ENCODE measurements at regions not wholly inside any gene's neighbourhood (a gene's known extent, or its start where the extent isn't known, plus 50 kb on each side); places are given as distances from the start of the nearest gene placed in this dataset.

DNA sequence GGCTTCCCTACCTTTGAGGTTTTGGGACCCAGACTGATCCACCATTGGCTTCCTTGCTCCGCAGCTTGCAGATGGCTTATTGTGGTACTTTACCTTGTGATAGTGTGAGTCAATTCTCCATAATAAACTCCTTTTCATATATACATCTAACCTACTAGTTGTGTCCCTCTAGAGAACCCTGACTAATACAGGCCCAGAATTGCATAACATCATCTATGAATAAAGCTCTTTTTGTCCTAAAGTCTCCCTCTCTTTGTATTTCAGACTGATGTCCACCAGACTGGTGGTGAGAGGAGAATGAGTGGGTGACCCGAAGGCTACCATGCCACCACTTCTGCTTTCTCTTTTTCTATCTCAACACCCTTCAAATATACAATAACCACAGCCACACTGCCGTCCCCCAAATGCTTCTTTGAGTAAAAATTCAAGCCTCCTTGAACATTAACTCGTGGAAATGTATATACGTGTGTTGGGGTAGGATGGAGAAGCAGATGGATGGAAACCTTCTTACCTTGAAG is 265.7 kb downstream of the PTBP2 start:
- intact Hi-C loops (cut with DNase I), result no loop called here
- no peak for DNase-seq

DNA sequence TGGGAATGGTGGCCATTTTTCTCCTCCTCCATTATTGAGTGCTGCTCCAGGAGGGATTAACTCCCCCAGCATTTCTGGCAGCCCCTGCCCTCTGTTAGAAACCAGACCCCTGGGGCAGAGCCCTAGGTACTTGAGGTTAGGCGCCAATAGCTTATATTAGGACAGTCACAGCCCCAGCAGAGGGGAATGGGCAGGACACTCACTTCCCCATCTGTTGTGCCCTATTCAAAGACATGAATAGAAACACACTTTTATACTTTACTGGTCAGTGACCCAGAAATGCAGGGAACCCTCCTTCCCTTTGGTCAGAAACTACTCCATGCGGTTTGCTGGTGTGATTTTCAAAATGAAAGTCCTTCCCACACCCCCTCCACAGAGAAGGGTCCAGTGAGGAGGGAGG is 267.7 kb downstream of the PTBP2 start:
- no peak for DNase-seq
- intact Hi-C loops (cut with DNase I), result no loop called here

DNA sequence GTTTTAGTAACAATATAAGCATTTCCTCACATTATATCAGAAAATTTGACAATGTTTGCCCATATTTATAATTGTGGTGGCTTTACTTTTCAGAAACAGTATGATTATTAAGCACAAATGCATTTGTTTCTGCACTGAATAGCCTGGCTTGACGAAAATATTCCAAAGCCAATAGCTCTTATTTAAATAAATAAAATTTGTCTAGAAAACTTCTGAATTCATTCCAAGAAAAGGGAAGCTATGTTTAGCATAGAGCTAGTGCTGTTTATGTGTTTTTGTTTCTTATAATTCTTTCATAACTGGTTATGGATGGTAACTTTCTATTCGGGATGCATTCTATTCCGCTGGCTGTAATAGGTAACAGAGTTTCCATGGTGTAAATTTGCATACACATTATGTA is 268.6 kb downstream of the PTBP2 start:
- intact Hi-C loops (cut with DNase I), result no loop called here
- no peak for DNase-seq

- no peak for DNase-seq
- intact Hi-C loops (cut with DNase I), result no loop called here
Measured at GRCh38 chr1:96991261-96991660, 269.7 kb downstream of the PTBP2 start.

- no peak for DNase-seq
- intact Hi-C loops (cut with DNase I), result no loop called here
Measured at GRCh38 chr1:96992871-96993270, 271.3 kb downstream of the PTBP2 start.

DNA sequence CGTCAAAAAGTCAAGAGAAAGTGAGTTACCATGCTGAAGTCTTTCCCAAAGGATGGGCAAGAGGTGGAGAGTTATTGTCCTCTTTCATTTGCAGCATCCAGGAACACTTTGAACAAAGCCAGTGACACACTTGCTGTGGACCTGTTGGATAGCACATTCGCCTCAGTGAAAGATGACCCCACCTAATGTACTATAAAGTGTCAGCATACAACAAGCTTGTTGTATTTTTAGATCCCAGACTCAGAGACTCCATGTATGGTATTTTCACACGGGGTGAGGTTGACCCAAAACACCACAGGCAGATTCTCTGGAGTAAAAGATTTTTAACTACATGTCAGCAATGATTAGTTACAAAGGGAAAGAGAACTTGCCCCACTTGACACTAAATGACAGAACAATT is 273.8 kb downstream of the PTBP2 start:
- no peak for DNase-seq
- intact Hi-C loops (cut with DNase I), result no loop called here

GRCh38 chr1:96996001-96996400 is 274.4 kb downstream of the PTBP2 start:
- no peak for DNase-seq
- intact Hi-C loops (cut with DNase I), result no loop called here

DNA sequence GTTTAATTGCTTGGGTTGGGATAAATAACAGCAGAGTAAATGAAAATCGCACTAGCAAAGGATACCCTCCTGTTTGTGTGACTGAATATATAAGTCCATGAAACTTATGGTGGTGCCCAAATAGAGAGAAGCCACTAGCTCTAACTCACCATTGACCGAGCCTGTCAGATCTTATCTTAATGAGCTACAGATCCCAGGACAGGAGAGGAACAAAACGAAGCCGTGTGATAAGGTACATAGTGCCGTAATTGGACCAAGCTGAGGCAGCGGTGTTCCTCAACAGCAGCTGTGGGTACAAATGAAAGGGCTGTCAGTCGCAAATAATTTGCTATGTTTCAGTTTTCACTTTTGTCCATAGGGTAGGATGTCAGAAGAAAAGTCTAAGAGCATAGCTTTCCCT is 276.1 kb downstream of the PTBP2 start:
- intact Hi-C loops (cut with DNase I), result no loop called here
- no peak for DNase-seq

DNA sequence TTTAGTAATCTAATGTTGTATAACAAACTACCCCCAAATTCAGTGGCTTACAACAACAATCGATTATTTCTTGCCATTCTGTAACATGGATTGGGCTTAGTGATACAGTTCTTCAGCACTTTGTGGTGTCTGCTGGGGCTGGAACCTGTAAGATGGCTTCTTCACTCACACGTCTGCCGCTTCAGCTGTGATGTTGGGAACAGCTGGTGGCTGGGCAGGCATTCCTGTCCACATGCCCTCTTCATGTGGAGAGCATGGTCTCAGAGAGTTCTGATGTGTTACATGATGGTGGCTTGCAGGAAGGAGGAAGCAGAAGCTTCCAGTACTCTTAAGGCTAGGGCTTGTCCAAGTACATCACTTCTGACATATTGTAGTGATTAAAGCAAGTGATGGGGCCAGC is 276.9 kb downstream of the PTBP2 start:
- intact Hi-C loops (cut with DNase I), result no loop called here

GRCh38 chr1:96999191-96999590 is 277.6 kb downstream of the PTBP2 start:
- DNase-seq, result no peak
- intact Hi-C loops (cut with DNase I), result no loop called here

More for the DNA sequence above, 276.9 kb downstream of the PTBP2 start:
- no peak for DNase-seq

DNA sequence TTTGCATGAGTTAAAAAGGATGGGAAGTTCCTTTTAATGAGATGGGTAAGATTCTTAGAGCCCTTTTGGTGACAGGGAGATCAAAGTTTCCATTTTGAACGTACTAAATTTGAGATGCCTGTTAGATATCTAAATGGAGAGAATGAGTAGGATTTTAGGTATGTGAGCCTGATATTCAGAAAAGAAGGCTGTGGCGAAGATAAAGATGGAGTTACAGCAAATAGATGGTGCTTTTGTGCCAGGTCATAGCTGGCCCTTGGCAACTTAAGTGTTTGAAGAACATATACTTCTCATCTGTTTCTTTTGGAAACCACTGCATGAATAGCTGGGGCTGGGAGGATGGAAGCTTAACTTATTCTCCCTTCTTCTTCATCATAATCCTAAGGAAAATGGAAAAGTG is 282.5 kb downstream of the PTBP2 start:
- no peak for DNase-seq
- intact Hi-C loops (cut with DNase I), result no loop called here

- intact Hi-C loops (cut with DNase I), result no loop called here
Measured at GRCh38 chr1:97004743-97005142, 283.2 kb downstream of the PTBP2 start.

GRCh38 chr1:97006044-97006661 is 284.6 kb downstream of the PTBP2 start:
- peak; percentile 7 to 87 (median 65) for DNase-seq
- intact Hi-C loops (cut with DNase I), result no loop called here

More at GRCh38 chr1:97004743-97005142, 283.2 kb downstream of the PTBP2 start:
- no peak for DNase-seq

GRCh38 chr1:97007840-97008604 is 286.4 kb downstream of the PTBP2 start:
- intact Hi-C loops (cut with DNase I), result no loop called here
- no peak for DNase-seq

GRCh38 chr1:97010566-97011264 is 289.1 kb downstream of the PTBP2 start:
- intact Hi-C loops (cut with DNase I), result no loop called here
- no peak for DNase-seq

- intact Hi-C loops (cut with DNase I), result no loop called here
- DNase-seq, result no peak
Measured at GRCh38 chr1:97013136-97013535, 291.6 kb downstream of the PTBP2 start.

- intact Hi-C loops (cut with DNase I), result no loop called here
- no peak for DNase-seq
Measured at GRCh38 chr1:97013941-97014340, 292.4 kb downstream of the PTBP2 start.

- intact Hi-C loops (cut with DNase I), result no loop called here
- DNase-seq, result no peak
Measured at GRCh38 chr1:97014426-97014825, 292.8 kb downstream of the PTBP2 start.

DNA sequence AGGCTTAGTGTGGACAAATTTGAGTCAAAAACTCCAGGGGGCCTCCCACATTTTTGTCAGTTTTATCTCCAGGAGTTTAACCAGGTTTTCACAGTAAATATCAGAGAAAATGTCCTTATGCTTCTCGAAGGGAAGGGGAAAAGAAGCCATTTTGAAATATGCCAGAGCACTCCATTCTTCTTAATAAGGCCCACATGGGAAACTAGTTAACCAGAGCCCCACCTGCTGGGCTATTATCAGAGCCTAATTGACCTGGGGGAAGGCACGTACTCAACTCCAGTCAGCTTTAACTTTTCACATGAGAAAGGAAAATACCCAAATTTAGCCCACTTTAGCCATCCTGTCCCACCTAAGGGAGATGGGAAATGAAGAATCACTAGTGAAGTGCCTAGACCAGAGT is 296.3 kb downstream of the PTBP2 start:
- no peak for DNase-seq
- intact Hi-C loops (cut with DNase I), result no loop called here
